Gastroesophageal sphincter (tissue), 4 donors: ENCODE measurements at regions not wholly inside any gene's neighbourhood (a gene's known extent, or its start where the extent isn't known, plus 50 kb on each side); places are given as distances from the start of the nearest gene placed in this dataset.

ENCODE experiments used
- ATAC-seq: fragments of 150-250 bp; one replicate; pipeline ENCODE4 v1.9.1; 2016; ENCODE audit warnings: mild to moderate bottlenecking, moderate library complexity
- H3K27ac ChIP-seq, 4 donors: fragments of 200-600 bp; sonication (generic) in 3 of 4; 1 replicate in 3 of 4; 2 replicates in 1 of 4; pipeline ENCODE4 v1.5.1; 2016 to 2019
- H3K27me3 ChIP-seq: fragments of 200-600 bp; sonication (generic); one replicate; pipeline ENCODE4 v1.5.1; 2019
- H3K36me3 ChIP-seq, 2 donors: fragments of 200-600 bp; sonication (generic); one replicate each; pipeline ENCODE4 v1.5.1; 2019; ENCODE audit warnings: control low read depth in 1 of 2
- H3K4me1 ChIP-seq, 3 donors: fragments of 200-600 bp; sonication (generic); 1 replicate in 2 of 3; 2 replicates in 1 of 3; pipeline ENCODE4 v1.5.1; 2016 to 2019; ENCODE audit warnings: control low read depth in 2 of 3
- H3K4me3 ChIP-seq, 2 donors: fragments of 200-600 bp; sonication (generic); one replicate each; pipeline ENCODE4 v1.5.1; 2019; ENCODE audit warnings: mild to moderate bottlenecking in 1 of 2, moderate library complexity in 1 of 2
- H3K9me3 ChIP-seq, 3 donors: fragments of 200-600 bp; sonication (generic); one replicate each; pipeline ENCODE4 v1.5.1; 2017 to 2019; ENCODE audit warnings: control low read depth in 2 of 3
- CTCF ChIP-seq, 4 experiments: fragments of 200-600 bp in 2 of 4; fragments of 450-650 bp in 2 of 4; sonication (generic) in 1 of 4; IDR thresholded peaks; one replicate each; pipeline ENCODE4 v1.5.1; 2017 to 2019; ENCODE audit warnings: antibody characterized with exemption in 4 of 4, mild to moderate bottlenecking in 2 of 4, moderate library complexity in 2 of 4
- EP300 ChIP-seq: sonication (generic); formaldehyde crosslinking; IDR thresholded peaks from one replicate; pipeline ENCODE4 v1.6.1; 2017; ENCODE audit warnings: antibody characterized with exemption, mild to moderate bottlenecking
- POLR2A ChIP-seq, 2 donors: fragments of 450-650 bp; IDR thresholded peaks; one replicate each; pipeline ENCODE4 v1.6.1; 2017; ENCODE audit warnings: antibody characterized with exemption in 2 of 2, mild to moderate bottlenecking in 2 of 2, moderate library complexity in 1 of 2
- POLR2AphosphoS5 ChIP-seq: sonication (generic); formaldehyde crosslinking; IDR thresholded peaks from one replicate; pipeline ENCODE4 v1.6.1; 2017; ENCODE audit warnings: antibody characterized with exemption
- WGBS, 2 donors: methylation state at CpG; one replicate each; pipeline ENCODE4 v1.1.5; 2018; ENCODE audit warnings: low coverage in 1 of 2; 5-methylcytosine and 5-hydroxymethylcytosine counted together

GRCh38 chr6:87767478-87767877, 65.4 kb upstream of the AKIRIN2 start:
- WGBS, 2 donors: 93 to 95% methylated on average over 4 to 10 of the region's 10 CpGs
- peaks cover 0 to 4% (median 0%) of the 10 kb centered on the region in 3 donors for H3K4me1 ChIP-seq
- no peaks in the 10 kb centered on the region for H3K9me3 ChIP-seq
- H3K27me3 ChIP-seq: no peaks in the 10 kb centered on the region
- H3K36me3 ChIP-seq: no peaks in the 10 kb centered on the region
- ATAC-seq: no peak
- H3K27ac ChIP-seq: no peak overlapping the region
- no peak for TF ChIP-seq POLR2A (IDR thresholded peaks at IDR 0.05)
- no peak for TF ChIP-seq EP300
- no peak for TF ChIP-seq CTCF (IDR thresholded peaks at IDR 0.05)
- TF ChIP-seq POLR2AphosphoS5: no peak
- H3K4me3 ChIP-seq: no peak overlapping the region

- TF ChIP-seq EP300: no peak
- TF ChIP-seq POLR2A (IDR thresholded peaks at IDR 0.05): no peak
- TF ChIP-seq POLR2AphosphoS5: no peak
- no peak for TF ChIP-seq CTCF (IDR thresholded peaks at IDR 0.05)
- Histone ChIP-seq H3K27me3 (no peaks in the 10 kb centered on the region), H3K27ac (no peak overlapping the region), H3K4me1 (no peaks in the 10 kb centered on the region), H3K36me3 (no peaks in the 10 kb centered on the region), H3K9me3 (no peaks in the 10 kb centered on the region), H3K4me3 (no peak overlapping the region)
- ATAC-seq: no peak
- 58 to 85% methylated on average over 2 of the region's 2 CpGs for WGBS, 2 donors
Observed at GRCh38 chr6:87766211-87766610, 64.2 kb upstream of the AKIRIN2 start.

- WGBS, 2 donors: 86 to 100% methylated on average over 3 to 4 of the region's 4 CpGs
- Histone ChIP-seq H3K27ac (no peak overlapping the region), H3K4me3 (no peak overlapping the region), H3K36me3 (no peaks in the 10 kb centered on the region), H3K9me3 (no peaks in the 10 kb centered on the region), H3K4me1 (no peaks in the 10 kb centered on the region), H3K27me3 (no peaks in the 10 kb centered on the region)
- TF ChIP-seq POLR2AphosphoS5 (no peak), EP300 (no peak), POLR2A (IDR thresholded peaks at IDR 0.05) (no peak), CTCF (IDR thresholded peaks at IDR 0.05) (no peak)
- no peak for ATAC-seq
Observed at GRCh38 chr6:87763901-87764300, 61.9 kb upstream of the AKIRIN2 start.

GRCh38 chr6:87763276-87763675, 61.2 kb upstream of the AKIRIN2 start:
- H3K4me3 ChIP-seq: no peak overlapping the region
- TF ChIP-seq EP300: no peak
- no peak for TF ChIP-seq POLR2AphosphoS5
- no peak for TF ChIP-seq CTCF (IDR thresholded peaks at IDR 0.05)
- no peak for TF ChIP-seq POLR2A (IDR thresholded peaks at IDR 0.05)
- no peak overlapping the region for H3K27ac ChIP-seq
- H3K36me3 ChIP-seq: no peaks in the 10 kb centered on the region
- no peaks in the 10 kb centered on the region for H3K9me3 ChIP-seq
- 96 to 100% methylated on average over 2 of the region's 2 CpGs for WGBS, 2 donors
- ATAC-seq: no peak
- no peaks in the 10 kb centered on the region for H3K27me3 ChIP-seq
- no peaks in the 10 kb centered on the region for H3K4me1 ChIP-seq

- Histone ChIP-seq H3K36me3 (no peaks in the 10 kb centered on the region), H3K4me1 (no peaks in the 10 kb centered on the region), H3K4me3 (no peak overlapping the region), H3K27ac (no peak overlapping the region), H3K9me3 (no peaks in the 10 kb centered on the region), H3K27me3 (no peaks in the 10 kb centered on the region)
- no peak for ATAC-seq
- WGBS, 2 donors: 46 to 47% methylated on average over 3 of the region's 3 CpGs
- TF ChIP-seq POLR2A (IDR thresholded peaks at IDR 0.05): no peak
- no peak for TF ChIP-seq EP300
- TF ChIP-seq CTCF (IDR thresholded peaks at IDR 0.05): no peak
- no peak for TF ChIP-seq POLR2AphosphoS5
Observed at GRCh38 chr6:87762116-87762515, 60.1 kb upstream of the AKIRIN2 start.
